NCI-H774 (cell line): ENCODE measurements at regions not wholly inside any gene's neighbourhood (a gene's known extent, or its start where the extent isn't known, plus 50 kb on each side); places are given as distances from the start of the nearest gene placed in this dataset.

Source experiments
- DNase-seq: peaks from one replicate; lab custom pipeline; 2025; lab: John Stamatoyannopoulos, UW

DNA sequence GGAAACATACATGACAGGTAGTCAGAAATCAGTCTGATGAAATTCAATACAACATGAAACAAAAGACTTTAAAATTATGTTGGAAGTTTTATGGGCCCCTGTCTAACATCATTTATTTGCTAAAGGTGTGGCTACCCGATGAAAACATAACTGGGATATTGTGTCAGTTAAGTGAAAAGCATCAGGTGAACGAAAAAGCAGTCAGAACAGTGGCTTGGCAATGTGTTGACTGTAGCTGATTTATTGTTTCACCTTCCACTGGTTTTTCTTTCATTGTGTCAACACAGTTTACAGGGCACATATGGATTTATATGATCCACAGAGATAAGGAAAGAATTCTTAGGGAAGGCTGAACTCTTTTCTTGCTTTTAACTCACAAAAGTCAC, 429.6 kb upstream of the ZNF608 start:
- DNase-seq = no peak

DNA sequence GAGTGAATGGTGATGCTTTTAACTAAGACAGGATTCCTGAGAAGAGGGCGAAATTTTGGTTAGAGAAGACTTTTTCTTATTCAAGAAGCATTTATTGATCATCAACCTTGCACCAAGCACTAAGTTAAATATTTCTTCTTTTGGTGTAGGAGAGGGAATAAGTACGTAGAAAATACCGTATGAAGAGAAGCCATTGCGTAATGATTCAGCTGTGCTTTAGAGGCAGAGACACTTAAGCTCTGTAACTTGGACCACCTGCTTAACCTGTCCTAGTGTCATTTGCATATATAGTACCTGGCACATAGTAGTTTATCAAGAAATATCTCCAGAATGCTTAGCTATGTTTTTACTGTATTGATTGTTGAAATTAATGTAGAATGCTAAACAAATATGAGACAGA, 430.9 kb upstream of the ZNF608 start:
- no peak for DNase-seq

- DNase-seq = no peak
These were observed 433.2 kb upstream of the ZNF608 start for GRCh38 chr5:125179612-125180011.

- no peak for DNase-seq
These were observed 433.9 kb upstream of the ZNF608 start for GRCh38 chr5:125180231-125180829.

GRCh38 chr5:125181159-125181558, 434.7 kb upstream of the ZNF608 start:
- DNase-seq = no peak

DNA sequence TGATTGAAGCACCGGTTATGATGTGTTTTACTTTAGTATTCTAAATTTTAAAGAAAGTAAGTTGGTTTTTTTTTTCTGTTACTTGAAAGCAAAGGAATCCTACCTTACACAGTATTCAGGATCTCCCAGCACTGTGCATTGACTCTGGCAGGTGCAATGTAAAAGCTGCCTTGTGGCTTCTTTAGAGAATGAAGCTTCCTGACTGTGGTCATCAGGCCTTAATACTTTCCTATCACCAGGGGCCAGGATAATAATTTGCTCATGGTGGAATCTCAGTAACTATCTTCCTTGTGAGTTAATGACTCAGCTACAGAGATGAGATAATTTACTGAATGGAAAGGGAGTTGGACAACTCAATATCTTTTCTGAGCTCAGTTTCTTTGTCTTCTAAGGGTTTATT, 435.5 kb upstream of the ZNF608 start:
- no peak for DNase-seq

DNA sequence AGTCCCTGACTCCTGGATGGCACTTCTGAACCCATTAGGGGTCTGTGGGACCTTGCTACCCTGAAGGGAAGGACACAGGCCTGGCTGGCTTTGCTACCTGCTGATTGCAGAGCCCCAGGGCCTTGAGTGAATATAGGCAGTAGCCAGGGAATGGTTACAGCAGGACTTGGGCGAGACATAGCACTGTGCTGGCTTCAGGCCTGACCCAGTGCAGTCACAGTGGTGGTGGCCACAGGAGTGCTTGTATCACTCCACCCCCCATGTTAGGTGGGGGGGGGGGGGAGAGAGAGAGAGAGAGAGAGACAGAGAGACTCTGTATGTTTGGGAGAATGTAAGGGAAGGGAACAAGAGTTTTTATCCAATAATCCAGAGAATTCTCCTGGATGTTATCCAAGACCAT, 439.3 kb upstream of the ZNF608 start:
- no peak for DNase-seq

DNA sequence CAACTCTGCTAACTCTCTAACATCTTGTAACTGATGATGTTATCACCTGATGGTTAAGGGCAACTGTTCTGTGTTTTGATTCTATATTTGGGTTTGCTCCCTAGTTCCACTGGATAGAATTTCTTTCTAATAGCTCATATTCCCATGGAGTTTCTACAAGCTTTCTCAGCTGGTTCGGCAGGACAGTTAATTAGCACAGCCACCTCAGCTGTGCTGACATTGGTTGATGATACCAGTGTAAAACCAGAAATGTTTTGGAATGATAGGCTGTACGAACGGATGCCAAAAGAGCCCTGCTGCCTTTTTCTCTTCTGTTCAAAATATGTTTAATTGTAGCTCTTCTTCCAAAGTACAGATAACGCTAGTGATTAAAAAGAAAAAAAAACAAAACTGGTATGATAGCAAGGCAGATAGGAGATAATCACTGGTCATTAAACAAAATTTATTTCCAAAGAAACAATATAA, 440.5 kb upstream of the ZNF608 start:
- DNase-seq = no peak

- no peak for DNase-seq
These were observed 443.1 kb upstream of the ZNF608 start for GRCh38 chr5:125189531-125189941.

- DNase-seq = no peak
These were observed 444.0 kb upstream of the ZNF608 start for GRCh38 chr5:125190232-125191087.

DNA sequence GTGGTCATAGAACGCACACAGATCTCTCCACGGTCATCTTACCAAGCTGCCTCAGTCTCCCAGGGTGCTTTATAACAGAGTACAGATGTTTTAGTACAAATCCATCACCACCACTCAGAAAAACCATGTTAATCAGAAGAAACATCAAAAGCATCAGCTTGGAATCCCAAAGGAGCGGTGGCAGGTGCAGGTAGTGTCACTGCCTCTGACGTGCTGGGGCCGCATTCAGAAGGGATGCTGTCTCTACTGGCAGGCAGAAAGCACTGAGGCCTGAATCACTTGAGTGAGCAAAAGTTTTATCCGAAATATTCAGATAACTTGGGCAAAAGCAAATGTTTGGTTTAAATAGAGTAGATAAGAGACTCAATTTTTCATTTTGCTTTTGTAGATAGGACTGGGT, 448.4 kb upstream of the ZNF608 start:
- DNase-seq = no peak

DNA sequence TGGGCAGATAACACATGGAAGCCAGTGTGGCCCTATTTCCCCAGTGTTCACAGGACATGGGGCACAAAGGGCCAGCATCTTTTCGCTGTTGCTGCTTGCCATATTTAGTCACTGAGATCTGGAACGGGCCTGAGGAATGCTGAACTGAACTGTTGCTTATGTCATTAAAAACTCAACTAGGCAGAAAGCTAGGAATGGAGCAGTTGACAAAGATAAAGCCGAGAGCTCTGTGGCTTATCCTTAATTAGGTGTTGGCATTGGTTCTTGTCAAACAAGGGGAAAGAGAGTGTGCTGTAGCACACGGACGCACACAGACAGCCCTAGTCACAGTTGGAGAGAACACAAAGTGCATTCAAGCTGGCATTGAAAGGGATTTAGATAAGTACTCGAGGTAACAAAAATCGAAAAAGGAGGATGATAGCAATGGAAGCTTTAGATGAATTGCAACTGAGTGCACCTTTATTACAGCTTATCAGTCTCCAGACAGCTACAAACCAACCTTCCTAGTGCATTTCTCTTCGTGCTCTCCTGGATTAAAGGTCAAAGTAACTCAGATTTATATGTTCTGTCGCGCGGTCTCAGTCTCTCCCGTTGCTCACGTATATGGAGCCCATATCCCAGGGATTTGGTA, 450.2 kb upstream of the ZNF608 start:
- peak; percentile 30 for DNase-seq

DNA sequence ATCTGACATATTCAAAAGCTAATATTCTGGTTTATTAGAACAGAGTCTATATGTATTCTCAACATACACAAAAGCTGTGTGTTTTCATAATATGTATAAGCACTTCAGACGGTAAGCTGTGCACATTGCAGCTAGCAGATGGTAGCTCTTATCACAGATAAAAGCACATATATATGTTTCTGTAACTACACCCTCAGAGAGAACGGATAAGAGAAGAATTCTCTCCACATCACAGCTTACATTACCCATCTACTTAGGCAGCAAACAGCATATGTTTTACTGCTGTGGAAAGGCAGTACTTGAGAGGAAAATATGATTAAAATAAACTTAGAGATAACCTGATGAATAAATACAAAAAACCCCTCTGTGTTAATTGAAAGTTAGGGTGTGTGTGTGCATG, 450.9 kb upstream of the ZNF608 start:
- DNase-seq = no peak

DNA sequence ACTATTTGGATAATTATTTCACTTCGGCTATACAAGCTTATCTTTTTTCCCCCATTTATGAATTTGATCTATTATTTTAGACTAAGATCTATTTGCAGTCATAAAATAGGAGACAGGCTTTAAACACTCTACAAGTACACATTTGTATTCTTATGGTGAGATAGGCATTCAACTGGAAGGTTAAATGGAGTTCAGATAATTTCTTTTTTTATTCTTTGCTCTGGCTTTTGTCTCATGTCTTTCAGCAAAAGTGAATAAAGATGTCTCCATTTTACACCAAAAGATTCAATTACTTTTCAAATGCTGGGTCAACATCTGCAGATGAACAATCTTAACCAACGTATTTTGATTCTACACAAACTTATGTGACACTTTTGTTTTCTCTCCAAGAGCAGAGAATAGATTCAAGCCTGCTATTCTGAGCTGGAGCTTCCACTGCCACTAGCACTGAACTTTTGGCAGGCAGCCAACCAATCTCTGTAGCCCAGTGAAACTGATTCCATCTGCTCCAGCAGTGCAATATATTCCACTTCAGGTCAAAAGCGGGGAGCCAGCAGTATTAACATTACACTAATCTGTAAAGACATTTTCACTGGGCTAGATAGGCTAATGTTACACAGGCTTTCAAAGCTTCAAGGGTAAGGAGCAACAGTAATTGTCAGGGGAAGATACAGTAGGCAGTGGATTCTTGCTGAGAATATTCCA, 452.0 kb upstream of the ZNF608 start:
- peak; percentile 72 for DNase-seq

DNA sequence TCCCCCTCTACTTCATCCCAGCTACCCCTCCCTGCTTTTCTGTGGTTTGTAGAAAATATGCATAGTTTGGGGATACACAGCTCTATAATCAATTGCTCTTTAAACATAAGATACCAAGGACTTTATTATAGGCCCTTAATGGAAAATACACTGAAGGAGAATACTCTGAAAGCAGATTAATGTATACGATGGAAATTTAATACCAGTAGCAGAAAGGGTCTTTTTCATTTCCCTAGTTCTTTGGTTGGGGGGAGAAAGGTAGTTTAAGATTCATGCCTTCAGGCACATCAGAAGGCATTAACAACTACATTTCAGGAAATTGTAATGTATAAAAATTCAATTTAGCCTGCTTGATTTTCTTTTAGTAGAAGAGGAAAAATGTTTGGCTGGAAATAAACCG, 452.9 kb upstream of the ZNF608 start:
- DNase-seq = no peak

DNA sequence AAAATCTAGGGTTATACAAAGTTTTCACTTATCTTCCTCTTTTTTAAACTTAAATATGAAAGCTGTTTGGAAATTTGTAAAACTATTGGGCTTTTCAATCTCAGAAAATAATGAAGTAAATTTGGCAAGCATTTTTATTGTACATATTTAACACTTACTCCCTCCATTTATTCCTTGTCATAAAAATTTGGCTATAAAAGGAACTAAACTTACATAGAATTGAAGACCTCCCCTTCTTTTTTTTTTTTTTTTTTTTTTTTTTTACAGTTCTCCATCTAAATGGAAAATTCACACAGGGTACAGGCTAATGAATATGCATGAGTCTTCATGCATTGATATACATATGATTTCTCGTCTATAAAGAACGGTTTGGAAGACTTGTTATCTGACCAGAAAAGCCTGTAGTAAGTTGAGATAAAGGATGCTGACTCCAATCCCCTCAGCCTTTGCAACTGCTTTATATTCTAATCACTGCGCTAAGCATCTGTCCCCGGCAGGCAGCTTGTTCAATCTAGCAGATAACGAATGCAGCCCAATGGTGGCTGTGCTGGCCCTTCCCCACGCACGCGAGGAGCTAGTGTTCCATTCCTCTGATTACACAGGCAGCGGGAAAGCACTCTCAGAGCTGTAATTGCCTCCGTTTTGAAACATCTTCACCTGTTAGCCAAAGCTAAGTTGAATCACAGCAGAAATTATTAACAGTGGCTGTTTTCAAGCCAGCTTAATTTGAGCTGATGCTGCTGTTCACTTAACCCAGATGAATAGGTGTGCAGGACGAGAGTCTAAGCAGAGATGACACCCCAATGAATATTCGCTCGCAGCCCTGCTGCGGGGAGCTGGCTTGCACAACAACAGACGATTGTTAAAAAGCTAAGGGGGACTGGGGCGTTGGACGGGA, 453.8 kb upstream of the ZNF608 start:
- DNase-seq = peak; percentile 5

GRCh38 chr5:125200866-125201373, 454.5 kb upstream of the ZNF608 start:
- DNase-seq = no peak

- no peak for DNase-seq
These were observed 455.1 kb upstream of the ZNF608 start for GRCh38 chr5:125201446-125202052.

- DNase-seq = no peak
These were observed 455.9 kb upstream of the ZNF608 start for GRCh38 chr5:125202353-125202752.

GRCh38 chr5:125202871-125203438, 456.5 kb upstream of the ZNF608 start:
- no peak for DNase-seq
